ENCODE measurements at regions not wholly inside any gene's neighbourhood (a gene's known extent, or its start where the extent isn't known, plus 50 kb on each side); places are given as distances from the start of the nearest gene placed in this dataset.
"Not testable (repeated sequence)": the region's sequence is repeated elsewhere in the genome, so short reads cannot be mapped to it uniquely, and the experiment has no call there.

DNA sequence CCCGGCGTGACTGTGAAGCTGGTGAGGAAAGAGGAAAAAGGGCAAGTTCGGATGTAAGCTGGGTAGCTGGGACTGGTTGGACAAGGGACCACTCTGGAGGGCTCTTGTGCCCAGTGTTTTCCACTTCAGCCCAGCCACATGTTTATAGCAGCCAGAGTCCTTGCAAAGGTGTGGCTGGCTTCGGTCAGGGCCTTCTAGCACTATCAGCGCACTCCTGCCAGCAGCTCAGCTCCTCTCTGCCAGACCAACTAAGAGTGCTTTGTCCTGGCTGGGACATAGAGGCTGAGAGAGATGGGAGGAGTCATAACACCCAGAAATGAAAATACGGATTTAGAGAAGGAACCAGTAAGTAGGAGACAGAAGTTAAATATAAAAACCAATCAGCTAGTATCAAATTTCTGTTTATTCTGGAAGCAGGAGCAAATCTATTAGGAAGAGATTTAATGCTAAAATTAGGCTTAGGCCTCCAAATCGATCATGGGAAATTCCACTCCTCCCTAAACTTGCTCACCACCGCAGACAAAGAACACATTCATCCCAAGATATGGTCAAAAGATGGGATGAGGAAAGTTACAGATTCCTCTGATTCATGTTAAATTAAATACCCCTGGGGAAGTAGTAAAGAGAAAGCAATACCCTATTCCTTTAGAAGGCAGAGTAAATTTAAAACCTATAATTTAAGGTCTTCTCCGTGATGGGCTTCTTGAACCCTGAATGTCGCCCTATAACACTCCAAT is 135.0 kb downstream of the RALA start:
- no peak for DNase-seq

DNA sequence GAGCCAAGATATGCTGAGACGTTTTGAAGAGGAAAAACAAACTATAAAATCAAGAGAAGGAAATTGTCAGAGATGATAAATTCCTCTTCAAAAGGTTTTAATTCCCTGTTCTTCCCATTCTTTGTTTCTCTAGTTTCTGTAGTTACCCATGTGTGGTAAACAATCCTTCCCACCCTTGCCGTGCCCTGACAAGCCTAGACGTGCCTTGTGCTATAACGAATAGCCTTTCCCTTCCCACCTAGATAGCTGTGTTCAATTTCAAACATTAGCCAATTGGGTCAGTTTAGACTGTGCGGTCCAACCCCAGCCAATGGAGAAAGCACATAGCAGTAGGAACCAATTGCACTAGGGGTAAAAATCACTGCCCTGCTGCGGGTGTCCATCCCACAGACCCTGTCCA is 138.1 kb downstream of the RALA start:
- no peak for DNase-seq

DNA sequence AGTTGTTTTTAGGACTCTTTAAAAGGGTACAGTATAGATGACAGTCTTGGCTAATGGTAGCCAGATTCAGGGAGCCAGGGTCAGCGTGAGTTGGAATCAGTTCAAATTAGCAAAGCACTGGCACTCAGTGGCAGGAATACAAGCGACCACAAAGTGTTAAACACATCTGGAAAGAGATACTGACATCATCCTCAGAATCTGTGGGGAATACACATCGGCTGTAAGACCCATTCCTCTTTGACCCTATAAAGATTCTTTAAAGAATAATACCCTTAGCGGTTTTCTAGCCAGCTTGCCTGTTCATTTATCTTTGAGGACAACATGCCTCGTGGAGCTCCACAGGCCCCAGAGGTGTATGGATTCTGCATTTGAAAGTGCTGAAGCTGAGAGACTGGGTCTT is 139.1 kb downstream of the RALA start:
- not testable (repeated sequence) for DNase-seq

DNA sequence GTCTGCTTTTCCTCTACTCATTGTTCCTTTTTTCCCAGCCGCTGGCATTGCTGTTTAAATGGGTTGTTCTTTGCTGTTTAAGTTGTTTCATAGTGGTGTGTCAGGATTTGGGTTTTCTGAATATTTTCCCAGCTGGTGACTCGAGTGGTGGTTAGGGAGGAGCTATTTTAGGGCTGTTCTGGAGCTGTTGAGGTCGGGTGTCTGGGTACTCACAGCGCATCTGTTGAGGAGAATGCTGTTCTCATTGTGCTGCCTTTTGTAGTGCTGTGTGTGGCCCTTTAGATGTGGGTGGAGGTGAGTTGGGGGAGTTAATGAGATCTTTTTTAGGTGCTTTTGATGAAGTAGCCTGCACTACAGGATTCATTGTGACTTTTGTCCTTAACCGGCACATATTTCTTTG is 139.5 kb downstream of the RALA start:
- peak in 1 of 2 experiments; percentile 2 for DNase-seq

DNA sequence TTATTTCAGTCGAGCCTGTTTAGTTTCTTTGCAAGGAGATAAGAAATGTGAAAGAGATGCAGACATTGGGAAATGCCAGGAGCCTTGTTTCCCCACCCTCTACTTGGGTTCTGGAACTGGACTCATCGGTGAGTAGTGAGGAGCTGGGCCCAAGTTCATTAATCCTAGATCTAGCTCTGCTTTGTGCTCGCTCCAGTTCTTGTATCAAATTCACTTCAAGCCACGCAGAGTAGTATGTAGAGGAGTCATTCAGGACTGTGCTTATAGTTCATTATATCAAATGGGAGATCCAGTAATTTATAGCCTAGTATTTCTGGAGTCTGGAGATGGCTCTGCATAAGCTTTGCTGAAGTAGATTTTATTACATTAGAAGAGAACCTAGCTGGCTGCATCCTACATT is 142.5 kb downstream of the RALA start:
- DNase-seq = not testable (repeated sequence)

DNA sequence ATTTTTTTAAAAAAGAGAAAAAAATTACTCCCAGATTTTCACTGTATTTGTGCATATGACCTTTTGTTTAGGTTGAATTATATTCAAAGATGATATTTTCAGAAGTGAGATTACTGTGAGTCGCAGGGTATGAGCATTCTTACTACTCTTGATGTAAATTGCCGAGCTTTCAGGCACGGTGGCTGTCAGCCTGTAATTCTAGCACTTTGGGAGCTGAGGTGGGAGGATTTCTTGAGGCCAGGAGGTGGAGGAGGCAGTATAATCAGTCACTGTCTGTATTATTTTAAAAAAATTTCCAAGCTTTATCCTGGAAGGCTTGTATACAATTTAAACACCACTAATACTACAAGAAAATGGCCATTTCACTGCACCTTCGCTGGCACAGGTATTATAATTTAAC is 145.1 kb downstream of the RALA start:
- DNase-seq = not testable (repeated sequence)

DNA sequence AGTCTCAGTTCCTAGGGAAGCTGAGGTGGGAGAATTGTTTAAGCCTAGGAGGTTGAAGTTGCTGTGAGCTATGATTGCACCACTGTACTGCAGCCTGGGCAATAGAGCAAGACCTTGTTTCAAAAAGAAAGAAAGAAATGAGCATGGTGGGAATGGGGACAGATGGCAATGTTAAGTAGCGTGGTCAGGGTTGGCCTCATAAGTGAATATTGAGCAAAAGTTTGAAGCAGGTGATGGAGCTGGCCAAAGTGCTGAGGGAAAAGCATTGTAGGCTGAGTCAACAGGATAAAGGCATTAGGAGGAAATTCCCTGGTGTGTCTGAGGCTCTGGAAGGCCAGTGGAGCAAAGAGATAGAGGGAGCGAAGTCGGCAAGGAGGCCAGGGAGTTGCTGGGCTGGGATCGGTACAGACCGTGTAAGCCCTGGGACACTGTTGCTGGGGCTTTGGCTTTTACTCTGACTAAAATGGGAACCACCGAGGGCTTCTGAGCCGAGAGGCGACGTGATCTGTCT is 151.0 kb downstream of the RALA start:
- DNase-seq = not testable (repeated sequence)

DNA sequence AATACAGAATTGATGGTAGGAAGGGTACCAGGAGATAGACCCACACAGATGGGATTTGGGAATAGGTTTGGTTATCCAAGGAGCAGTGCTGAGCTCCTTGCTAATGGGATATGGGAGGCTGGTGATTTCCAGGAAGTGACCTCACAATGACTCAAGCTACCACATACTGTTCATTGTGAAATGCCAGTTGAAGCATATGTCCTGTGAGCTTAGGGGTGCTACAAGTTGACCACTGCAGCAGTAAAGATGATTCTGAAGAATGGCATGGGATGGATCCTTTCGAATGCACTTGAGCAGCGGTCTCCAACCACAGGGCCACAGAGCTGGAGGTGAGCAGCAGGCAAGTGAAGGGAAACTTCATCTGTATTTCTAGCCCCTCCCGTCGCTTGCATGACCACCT is 158.2 kb downstream of the RALA start:
- DNase-seq = not testable (repeated sequence)

DNA sequence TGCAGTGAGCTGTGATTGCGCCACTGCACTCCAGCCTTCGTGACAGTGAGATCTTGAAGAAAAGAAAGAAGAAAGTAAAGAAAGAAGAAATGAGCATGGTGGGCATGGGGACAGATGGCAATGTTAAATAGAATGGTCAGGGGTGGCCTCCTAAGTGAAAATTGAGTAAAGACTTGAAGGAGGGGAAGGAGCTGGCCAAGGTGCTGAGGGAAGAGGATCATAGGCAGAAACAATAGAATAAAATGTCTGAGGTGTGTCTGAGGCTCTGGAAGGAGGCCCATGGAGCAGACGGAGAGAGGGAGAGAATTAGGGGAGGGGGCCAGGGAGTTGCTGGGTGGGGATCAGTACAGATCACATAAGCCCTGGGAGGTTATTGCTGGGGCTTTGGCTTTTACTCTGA is 163.1 kb downstream of the RALA start:
- not testable (repeated sequence) for DNase-seq

DNA sequence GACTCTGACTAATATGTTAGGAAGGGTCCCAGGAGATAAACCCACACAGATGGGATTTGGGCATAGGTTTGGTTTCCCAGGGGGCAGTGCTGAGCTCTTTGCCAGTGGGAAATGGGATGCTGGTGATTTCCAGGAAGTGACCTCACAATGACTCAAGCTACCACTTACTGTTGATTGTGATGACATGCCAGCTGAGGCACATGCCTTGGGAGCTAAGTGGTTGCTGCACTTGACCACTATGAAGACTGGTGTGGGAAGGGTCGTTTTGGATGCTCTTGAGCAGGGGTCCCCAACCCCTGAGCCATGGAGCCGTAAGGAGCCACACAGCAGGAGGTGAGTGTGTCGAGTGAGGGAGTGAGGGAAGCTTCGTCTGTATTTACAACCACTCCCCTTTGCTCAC is 159.0 kb upstream of the CDK13 start:
- not testable (repeated sequence) for DNase-seq

DNA sequence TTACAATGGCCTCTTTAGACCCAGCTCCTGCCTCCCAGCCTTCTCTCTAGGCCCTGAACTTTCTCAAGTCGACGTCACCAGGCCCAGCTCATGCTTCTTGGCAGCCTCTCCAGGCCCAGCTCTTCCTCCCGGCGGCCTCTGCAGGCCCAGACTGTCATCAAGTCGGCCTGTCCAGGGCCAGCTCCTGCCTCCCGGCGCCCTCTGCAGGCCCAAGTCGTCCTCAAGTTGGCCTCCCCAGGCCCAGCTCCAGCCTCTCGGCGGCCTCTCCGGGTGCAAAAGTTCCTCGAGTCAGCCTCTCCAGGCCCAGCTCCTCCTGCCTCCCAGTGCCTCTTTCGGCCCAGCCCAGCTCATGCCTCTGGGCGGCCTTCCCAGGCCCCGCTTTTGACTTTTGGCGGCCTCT is 158.1 kb upstream of the CDK13 start:
- DNase-seq = not testable (repeated sequence)

DNA sequence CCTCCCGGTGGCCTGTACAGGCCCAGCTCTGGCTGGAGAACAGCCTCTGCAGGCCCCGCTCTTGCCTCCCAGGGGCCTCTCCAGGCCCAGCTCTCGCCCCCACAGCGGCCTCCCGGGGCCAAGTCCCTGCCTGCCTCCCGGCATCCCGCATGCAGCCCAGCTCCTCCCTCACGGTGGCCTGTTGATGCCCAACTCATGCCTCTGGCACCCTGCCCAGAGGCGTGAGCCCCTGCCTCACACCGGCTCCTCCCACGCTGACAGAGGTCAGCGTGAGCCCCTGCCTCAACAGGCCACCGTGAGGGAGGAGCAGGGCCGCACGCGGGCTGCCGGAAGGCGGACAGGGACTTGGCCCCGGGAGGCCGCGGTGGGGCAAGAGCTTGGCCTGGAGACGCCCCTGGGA is 157.0 kb upstream of the CDK13 start:
- DNase-seq = not testable (repeated sequence)

DNA sequence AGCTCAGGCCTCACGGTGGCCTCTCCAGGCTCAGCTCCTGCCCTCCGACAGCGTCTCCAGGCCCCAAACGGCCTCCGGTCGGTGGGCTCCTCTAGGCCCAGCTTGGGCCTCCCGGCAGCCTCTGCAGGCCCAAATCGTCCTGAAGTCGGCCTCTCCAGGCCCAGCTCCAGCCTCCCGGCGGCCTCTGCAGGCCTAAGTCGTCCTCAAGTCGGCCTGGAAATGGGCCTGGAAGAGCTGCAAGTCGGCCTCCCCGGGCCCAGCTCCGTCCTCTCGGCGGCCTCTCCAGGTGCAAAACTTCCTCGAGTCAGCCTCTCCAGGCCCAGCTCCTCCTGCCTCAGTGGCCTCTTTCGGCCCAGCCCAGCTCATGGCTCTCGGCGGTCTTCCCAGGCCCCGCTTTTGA is 156.2 kb upstream of the CDK13 start:
- not testable (repeated sequence) for DNase-seq

DNA sequence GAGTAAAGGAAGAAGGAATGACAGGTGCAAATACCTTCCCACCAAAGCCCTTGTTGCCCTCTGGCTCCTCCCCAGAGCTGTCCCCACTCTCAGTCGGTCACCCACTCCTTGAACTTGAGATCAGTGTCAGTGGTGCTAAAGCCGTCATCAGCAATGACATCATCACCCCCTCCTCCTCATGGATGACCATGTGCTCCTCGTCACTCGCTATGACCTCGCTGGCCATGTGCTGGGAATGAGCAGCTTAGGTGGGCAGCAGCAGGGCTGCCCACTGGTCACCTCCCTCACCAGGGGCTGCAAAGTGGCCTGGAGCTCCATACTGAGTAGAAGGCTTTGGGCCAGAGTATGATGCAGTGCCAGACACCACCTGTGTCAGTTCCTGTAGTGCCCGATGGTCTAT is 153.1 kb upstream of the CDK13 start:
- DNase-seq = not testable (repeated sequence)

DNA sequence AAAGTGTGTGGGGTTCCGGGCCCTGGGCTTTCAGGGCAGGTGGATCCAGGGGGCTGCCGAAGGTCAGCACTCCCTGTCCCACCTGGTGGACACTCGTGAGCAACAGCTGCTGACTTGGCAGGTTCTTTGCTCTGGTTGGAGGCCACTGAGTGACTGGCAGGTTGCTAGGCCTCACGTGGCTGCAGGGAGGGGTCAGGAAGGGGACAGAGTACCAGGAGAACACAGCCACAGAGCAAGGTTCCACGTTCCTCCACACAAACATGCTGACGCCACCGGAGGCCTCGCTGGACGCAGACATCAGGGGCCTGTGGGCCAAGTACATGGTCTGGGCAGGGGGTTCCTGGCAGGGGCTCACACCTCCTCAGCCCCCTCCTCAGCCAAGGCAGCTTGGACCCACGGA is 152.0 kb upstream of the CDK13 start:
- not testable (repeated sequence) for DNase-seq

DNA sequence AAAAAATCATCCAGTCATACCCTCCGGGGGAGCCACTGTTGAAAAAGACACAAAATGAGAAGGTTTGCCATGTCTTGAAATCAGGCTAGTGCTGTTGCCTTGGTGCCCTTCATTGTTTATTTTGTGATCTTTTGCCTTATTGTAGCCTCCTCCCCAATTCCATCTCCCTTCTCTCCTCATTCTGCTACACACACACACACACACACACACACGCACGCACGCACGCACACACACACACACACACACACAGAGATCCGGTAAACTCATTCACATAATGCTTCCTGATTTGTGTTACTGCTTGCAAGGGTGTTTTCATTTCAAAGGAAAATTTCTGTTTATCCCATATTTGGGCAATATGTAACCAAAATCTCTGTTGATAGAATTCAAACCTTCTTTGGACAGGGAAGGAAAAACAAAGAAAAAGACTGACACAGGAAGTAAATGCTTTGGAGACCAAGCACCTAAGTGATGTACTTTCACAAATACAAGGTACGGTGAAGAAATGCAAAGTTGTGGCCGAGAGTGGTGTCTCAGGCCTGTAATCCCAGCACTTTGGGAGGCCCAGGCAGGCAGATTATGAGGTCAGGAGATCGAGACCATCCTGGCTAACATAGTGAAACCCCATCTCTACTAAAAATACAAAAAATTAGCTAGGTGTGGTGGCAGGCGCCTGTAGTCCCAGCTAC is 141.1 kb upstream of the CDK13 start:
- DNase-seq = no peak

DNA sequence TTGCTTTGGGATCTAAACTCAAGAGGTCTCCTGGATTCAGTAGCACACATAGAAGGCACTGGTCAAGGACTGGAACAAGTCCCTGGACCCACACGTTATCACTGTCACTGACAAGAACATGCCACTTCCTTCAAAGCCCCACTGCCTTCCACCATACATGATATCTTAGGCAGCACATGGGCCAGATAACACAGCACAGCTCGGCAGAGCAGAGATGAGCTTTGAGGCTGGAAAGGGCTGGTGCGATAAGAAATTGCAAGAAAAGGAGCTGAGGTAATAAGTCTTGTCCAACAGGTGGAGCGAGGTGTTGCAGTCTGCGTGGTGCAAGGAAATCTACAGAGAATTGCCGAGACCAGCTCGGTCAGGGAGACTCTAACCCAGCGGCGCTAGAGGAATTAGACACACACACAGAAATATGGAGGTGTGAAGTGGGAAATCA is 139.8 kb upstream of the CDK13 start:
- DNase-seq = no peak

DNA sequence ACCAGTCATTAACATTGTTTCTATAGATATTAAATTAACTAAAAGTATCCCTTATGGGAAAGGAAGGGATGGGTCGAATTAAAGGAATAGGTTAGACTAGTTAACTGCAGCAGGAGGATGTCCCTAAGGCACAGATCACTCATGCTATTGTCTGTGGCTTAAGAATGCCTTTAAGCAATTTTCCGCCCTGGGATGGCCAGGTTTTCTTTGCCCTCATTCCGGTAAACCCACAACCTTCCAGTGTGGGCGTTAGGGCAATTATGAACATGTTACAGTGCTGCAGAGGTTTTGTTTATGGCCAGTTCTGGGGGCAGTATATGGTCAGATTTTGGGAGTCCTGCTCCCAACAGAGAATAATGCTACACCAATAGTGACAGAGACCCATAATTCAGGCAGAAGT is 139.3 kb upstream of the CDK13 start:
- no peak for DNase-seq

DNA sequence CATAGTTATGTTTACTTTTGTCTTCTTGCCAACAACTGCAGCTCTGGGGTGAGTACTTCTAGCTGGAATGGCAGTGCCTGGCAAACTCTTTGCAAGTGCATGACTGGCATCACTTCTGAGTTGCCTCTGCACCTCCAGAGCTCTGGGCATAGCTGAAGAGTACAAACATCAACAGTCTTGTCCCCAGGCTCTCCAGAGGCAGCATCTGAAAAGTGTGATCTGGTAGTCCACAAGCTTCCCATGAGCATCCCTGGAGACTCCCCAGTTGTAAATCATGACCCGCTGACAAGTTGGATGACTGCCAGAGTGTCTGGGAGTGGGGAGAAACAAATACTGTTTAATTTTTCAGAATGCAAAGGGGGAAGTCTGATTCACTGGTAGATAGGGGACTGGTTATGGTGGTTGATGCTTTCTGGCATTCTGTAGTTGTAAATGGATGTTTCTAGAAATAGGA is 138.9 kb upstream of the CDK13 start:
- peak; percentile 4 to 6 for DNase-seq

DNA sequence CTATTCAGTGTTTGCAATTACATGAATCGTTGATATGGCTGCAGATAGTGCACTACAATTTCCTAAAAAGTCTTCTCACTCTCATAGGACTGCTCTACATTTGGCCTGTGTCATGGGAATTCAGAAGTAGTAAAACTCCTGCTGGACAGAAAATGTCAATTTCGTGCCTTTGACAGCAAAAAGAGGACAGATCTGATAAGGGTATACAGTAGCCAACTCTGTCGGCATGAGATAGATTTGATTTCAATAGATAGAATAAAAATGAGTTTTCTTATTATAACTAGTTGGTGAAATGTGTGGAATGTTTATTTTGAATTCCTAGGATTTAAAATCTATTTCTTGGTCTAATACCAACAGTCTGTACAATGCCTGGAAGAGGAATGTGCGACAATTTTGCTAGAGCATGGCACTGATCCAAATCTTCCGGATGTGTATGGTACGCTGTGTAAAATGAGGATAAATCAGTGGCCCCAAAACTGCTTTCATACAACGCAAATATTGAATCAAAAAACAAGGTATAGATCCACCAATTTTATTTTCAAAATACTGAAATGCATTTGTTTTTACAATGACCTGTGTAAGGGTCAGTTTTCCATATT is 133.5 kb upstream of the CDK13 start:
- no peak for DNase-seq

DNA sequence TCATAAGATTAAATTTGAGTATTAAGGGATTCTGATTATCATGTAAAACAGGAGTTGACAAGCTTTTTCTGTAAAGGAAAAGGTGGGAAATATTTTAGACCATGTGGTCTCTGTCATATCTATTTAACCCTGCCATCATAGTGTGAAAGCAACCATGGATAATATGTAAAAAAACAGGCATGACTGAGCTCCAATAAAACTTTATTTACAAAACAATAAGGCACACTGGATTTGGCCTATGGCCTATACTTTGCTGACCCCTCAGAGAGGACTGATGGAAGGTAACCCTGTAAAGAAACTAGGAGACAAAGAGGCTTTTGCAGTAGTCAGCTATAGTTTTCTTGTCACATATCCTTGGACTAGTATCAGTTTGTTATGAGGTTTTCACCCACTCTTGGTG is 130.5 kb upstream of the CDK13 start:
- DNase-seq = no peak

DNA sequence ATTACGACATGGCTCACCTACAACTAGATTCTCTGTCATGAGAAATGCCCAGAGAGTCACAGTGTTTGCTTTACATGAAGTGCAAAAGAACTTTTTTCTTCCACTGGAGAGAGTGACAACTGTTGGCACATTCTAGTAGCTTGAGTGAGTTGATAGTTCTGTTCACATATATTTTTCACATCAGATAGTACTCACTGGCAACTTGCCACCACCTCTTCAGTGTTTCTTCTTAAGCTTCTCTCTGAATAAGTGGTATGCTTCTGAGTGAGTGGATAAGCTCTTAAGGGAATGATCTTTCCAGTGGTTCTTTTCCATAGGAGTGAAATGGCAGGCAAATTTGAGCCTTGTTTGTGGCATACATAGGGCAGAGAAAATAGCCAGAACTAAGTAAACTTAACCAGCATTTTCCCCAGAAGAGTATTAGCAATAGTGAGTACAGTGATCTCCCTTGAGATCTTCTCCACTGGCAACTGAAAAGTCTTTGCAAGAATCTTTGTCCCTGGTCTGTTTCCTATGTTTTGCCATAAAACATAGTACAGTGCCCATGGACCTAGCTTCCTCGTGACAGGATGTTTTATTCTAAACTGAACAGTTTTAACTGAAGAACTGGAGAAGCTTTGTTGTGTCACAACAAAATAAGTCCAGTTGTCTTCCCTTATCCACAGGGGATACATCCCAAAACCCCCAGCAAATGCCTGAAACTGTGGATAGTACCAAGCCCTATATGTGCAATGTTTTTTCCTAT is 125.4 kb upstream of the CDK13 start:
- DNase-seq = peak; percentile 46 to 71

DNA sequence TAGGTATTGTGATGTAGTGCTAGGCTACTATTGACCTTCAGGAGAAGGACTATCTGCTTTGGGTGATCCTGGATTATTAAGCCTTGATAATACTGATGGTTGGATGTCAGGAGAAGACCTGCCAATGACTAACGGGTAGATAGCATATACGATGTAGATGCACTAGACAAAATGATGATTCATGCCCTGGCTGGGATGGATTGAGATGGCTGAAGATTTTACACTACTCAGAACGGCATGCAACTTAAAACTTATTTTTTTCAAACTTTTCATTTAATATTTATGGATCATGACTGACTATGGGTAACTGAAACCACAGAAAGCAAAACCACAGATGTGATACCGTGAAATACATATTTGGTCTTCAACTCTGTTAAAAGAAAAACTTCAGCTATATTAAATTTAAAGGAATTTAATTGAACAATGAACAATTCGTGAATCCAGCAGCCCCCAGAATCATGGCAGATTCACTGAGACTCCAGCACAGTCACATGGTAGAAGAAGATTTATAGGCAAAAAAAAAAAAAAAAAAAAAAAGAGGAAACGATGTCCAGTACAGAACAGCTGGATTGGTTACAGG is 124.6 kb upstream of the CDK13 start:
- no peak for DNase-seq

All from NCI-H524 (cell line).